Activated naive CD8-positive, alpha-beta T cell treated with anti-CD3 and anti-CD28 coated beads for 36 hours (primary cell): ENCODE measurements at regions not wholly inside any gene's neighbourhood (a gene's known extent, or its start where the extent isn't known, plus 50 kb on each side); places are given as distances from the start of the nearest gene placed in this dataset.
"Not testable (repeated sequence)": the region's sequence is repeated elsewhere in the genome, so short reads cannot be mapped to it uniquely, and the experiment has no call there.

Source experiments
- DNase-seq: peaks from one replicate; pipeline ENCODE4 v3.0.0; 2021
- H3K27ac Mint-ChIP-seq: one replicate; pipeline ENCODE4 v1.8.0; 2022; ENCODE audit warnings: mild to moderate bottlenecking, moderate library complexity, mixed read lengths
- H3K27me3 Mint-ChIP-seq: one replicate; pipeline ENCODE4 v1.8.0; 2022; ENCODE audit warnings: mild to moderate bottlenecking, mixed read lengths
- H3K36me3 Mint-ChIP-seq: one replicate; pipeline ENCODE4 v1.8.0; 2021; ENCODE audit warnings: mild to moderate bottlenecking, mixed read lengths
- H3K4me1 Mint-ChIP-seq: one replicate; pipeline ENCODE4 v1.8.0; 2021; ENCODE audit warnings: mixed read lengths
- H3K4me3 Mint-ChIP-seq: one replicate; pipeline ENCODE4 v1.8.0; 2022; ENCODE audit warnings: mild to moderate bottlenecking, moderate library complexity, mixed read lengths
- H3K9me3 Mint-ChIP-seq: one replicate; pipeline ENCODE4 v1.8.0; 2022; ENCODE audit warnings: mixed read lengths

GRCh38 chr15:45869034-45869668 lies 234.3 kb downstream of the SQOR start:
- peaks cover 2% of the 10 kb centered on the region for H3K9me3 Mint-ChIP-seq
- no peak overlapping the region for H3K4me3 Mint-ChIP-seq
- H3K4me1 Mint-ChIP-seq: no peaks in the 10 kb centered on the region
- H3K36me3 Mint-ChIP-seq: no peaks in the 10 kb centered on the region
- DNase-seq: no peak
- peaks cover 10% of the 10 kb centered on the region for H3K27me3 Mint-ChIP-seq
- no peak overlapping the region for H3K27ac Mint-ChIP-seq

DNA sequence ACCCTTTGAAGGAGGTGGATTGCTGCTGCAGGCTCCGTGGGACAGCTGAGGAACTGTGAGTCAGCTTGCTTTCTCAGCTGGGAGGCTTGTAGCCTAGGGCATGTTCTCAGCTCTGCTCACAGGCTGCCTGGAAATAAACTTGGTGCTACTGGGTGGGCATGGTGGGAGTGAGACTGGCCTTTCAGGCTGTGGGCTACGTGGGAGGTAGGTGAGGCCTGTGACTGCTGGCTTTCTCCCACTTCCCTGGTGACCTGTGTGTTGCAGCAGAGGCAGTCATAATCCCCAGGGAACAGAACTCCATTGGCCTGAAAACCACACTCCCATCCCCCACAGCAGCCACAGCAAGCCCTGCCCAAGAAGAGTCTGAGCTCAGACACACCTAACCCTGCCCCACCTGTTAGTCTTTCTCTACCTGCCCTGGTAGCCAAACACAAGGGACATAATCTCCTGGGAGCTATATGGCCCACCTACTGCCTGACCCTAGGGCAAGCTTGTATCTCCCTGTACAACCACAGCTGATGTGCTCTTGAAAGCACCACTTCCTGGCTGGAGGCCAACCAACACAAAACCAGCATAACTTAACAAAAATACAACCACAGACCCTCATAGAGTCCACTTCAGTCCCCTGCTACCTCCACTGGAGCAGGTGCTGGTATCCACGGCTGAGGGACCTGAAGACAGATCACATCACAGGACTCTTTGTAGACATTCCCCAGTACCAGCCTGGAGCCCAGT lies 236.5 kb downstream of the SQOR start:
- DNase-seq: no peak
- no peak overlapping the region for H3K4me3 Mint-ChIP-seq
- no peaks in the 10 kb centered on the region for H3K4me1 Mint-ChIP-seq
- peaks cover 10% of the 10 kb centered on the region for H3K27me3 Mint-ChIP-seq
- peaks cover 2% of the 10 kb centered on the region for H3K9me3 Mint-ChIP-seq
- no peak overlapping the region for H3K27ac Mint-ChIP-seq
- no peaks in the 10 kb centered on the region for H3K36me3 Mint-ChIP-seq

- Mint-ChIP-seq H3K4me1 (no peaks in the 10 kb centered on the region), H3K36me3 (no peaks in the 10 kb centered on the region), H3K9me3 (peaks cover 3% of the 10 kb centered on the region), H3K4me3 (no peak overlapping the region), H3K27me3 (peaks cover 10% of the 10 kb centered on the region), H3K27ac (no peak overlapping the region)
- DNase-seq: no peak
These were observed 239.0 kb downstream of the SQOR start for GRCh38 chr15:45873781-45874180.

DNA sequence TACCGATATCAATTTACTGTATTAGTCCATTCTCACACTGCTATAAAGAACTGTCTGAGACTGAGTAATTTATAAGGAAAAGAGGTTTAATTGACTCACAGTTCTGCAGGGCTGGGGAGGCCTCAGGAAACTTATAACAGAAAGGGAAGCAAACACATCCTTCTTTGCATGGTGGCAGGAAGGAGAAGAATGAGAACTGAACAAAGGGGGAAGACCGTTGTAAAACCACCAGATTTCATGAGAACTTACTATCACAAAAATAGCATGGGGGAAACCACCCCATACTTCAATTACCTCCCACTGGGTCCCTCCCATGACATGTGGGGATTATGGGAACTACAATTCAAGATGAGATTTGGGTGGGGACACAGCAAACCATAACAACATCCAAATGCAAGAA lies 239.7 kb downstream of the SQOR start:
- H3K4me3 Mint-ChIP-seq, H3K27ac Mint-ChIP-seq, H3K36me3 Mint-ChIP-seq, H3K4me1 Mint-ChIP-seq, H3K9me3 Mint-ChIP-seq, DNase-seq: not testable (repeated sequence)
- H3K27me3 Mint-ChIP-seq: peaks cover 10% of the 10 kb centered on the region

- H3K27me3 Mint-ChIP-seq: no peaks in the 10 kb centered on the region
- H3K36me3 Mint-ChIP-seq: no peaks in the 10 kb centered on the region
- no peak for DNase-seq
- H3K27ac Mint-ChIP-seq: no peak overlapping the region
- H3K4me3 Mint-ChIP-seq: no peak overlapping the region
- H3K4me1 Mint-ChIP-seq: no peaks in the 10 kb centered on the region
- H3K9me3 Mint-ChIP-seq: no peaks in the 10 kb centered on the region
These were observed 249.5 kb downstream of the SQOR start for GRCh38 chr15:45884289-45884688.

- Mint-ChIP-seq H3K27me3 (no peaks in the 10 kb centered on the region), H3K4me1 (no peaks in the 10 kb centered on the region), H3K9me3 (no peaks in the 10 kb centered on the region), H3K27ac (no peak overlapping the region), H3K36me3 (no peaks in the 10 kb centered on the region), H3K4me3 (no peak overlapping the region)
- DNase-seq: no peak
These were observed 250.1 kb downstream of the SQOR start for GRCh38 chr15:45884755-45885445.

GRCh38 chr15:45885801-45886200 lies 251.0 kb downstream of the SQOR start:
- Mint-ChIP-seq H3K27ac (no peak overlapping the region), H3K4me1 (no peaks in the 10 kb centered on the region)

DNA sequence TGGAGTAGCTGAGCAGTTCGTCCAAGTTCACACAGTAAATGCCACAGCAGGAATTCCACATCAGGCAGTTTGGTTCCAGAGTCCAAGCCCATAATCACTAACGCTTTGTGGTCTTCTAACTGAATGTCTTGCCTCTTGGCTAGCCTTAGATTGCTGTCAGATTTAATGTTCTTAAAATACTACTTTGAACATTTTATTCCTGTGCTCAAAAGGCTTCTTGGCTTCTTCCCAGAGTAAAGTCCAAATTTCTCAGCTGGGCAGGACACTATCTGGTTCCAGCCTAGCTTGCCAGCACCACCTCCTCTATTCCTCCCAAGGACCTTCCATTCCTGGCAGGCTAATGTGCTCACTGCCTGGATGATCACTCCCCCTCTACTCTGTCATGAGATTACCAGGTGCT lies 256.9 kb downstream of the SQOR start:
- no peak for DNase-seq
- Mint-ChIP-seq H3K4me3 (no peak overlapping the region), H3K9me3 (no peaks in the 10 kb centered on the region), H3K4me1 (no peaks in the 10 kb centered on the region), H3K36me3 (no peaks in the 10 kb centered on the region), H3K27ac (no peak overlapping the region), H3K27me3 (peaks cover 5% of the 10 kb centered on the region)

More at GRCh38 chr15:45885801-45886200, 251.0 kb downstream of the SQOR start:
- H3K9me3 Mint-ChIP-seq: no peaks in the 10 kb centered on the region
- H3K4me3 Mint-ChIP-seq: no peak overlapping the region
- no peak for DNase-seq
- H3K36me3 Mint-ChIP-seq: no peaks in the 10 kb centered on the region
- no peaks in the 10 kb centered on the region for H3K27me3 Mint-ChIP-seq

- Mint-ChIP-seq H3K36me3 (no peaks in the 10 kb centered on the region), H3K4me3 (no peak overlapping the region), H3K27me3 (peaks cover 5% of the 10 kb centered on the region), H3K9me3 (no peaks in the 10 kb centered on the region), H3K27ac (no peak overlapping the region), H3K4me1 (no peaks in the 10 kb centered on the region)
- no peak for DNase-seq
These were observed 257.4 kb downstream of the SQOR start for GRCh38 chr15:45892182-45892581.

- Mint-ChIP-seq H3K4me3 (no peak overlapping the region), H3K27ac (no peak overlapping the region), H3K4me1 (no peaks in the 10 kb centered on the region), H3K36me3 (no peaks in the 10 kb centered on the region), H3K27me3 (peaks cover 4% of the 10 kb centered on the region), H3K9me3 (peaks cover 1% of the 10 kb centered on the region)
- DNase-seq: no peak
These were observed 268.5 kb downstream of the SQOR start for GRCh38 chr15:45903283-45903682.

DNA sequence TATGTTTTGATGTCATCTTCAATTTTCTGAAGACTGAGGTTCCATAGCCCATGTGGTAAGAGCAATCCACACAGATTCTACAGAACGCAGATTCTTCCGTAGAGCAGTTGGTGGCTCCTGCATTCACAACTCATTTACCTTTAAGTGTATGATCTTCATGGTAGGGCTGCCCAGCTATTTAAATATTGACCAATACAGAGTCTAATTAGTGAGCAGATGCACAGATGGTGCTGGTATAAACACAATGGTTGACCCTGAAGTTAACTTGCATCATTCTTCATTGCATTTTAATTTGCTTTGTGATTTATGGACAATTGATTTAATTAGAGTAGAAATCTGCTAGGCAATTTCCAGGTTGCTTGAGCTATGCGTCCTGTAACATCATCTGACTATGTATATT lies 269.2 kb downstream of the SQOR start:
- Mint-ChIP-seq H3K27me3 (peaks cover 4% of the 10 kb centered on the region), H3K9me3 (peaks cover 1% of the 10 kb centered on the region), H3K36me3 (no peaks in the 10 kb centered on the region), H3K27ac (no peak overlapping the region), H3K4me1 (no peaks in the 10 kb centered on the region), H3K4me3 (no peak overlapping the region)
- DNase-seq: no peak

GRCh38 chr15:45906230-45906629 lies 271.4 kb downstream of the SQOR start:
- Mint-ChIP-seq H3K4me1 (no peaks in the 10 kb centered on the region), H3K27ac (no peak overlapping the region), H3K36me3 (no peaks in the 10 kb centered on the region), H3K9me3 (peaks cover 3% of the 10 kb centered on the region), H3K4me3 (no peak overlapping the region), H3K27me3 (no peaks in the 10 kb centered on the region)
- DNase-seq: no peak

DNA sequence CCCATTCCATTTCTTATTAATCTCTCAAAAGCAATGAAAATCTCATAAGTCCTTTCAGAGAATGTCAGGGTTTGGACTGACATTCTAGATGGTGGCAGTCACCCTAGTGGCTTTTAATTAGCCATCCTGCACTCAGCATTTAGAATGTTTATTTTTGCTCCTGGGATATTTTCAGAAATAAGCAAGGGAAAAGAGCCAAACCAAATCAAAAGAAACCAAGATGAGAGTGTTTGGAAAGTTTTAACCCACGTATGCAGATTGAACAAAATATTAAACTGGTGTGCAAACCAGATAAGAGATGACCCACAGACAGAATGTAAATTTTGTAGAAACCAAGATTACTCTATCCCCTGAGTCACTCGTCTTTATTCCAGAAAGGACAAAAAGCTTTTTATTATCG lies 275.8 kb downstream of the SQOR start:
- Mint-ChIP-seq H3K4me3 (no peak overlapping the region), H3K27me3 (no peaks in the 10 kb centered on the region), H3K27ac (no peak overlapping the region), H3K4me1 (no peaks in the 10 kb centered on the region), H3K36me3 (no peaks in the 10 kb centered on the region), H3K9me3 (peaks cover 1% of the 10 kb centered on the region)
- DNase-seq: no peak

DNA sequence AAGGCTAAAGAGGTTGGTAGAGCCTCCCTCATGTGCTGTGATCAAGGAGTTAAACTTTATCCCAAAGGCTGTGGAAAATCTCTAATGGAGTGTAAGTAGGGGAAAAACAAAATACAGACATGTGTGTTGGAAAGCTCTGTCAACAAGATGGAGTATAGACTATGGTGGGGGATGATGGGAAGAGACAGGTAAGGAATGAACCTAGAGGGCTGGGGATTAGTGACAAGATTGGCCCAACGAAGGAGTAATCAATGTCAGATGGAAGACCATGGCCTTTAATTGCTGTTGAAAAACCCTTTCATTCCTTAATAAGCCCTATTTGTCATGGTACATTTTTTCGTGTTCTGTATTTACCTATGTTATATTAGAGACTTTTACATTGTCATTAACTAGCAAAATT lies 278.6 kb downstream of the SQOR start:
- no peak for DNase-seq
- Mint-ChIP-seq H3K36me3 (no peaks in the 10 kb centered on the region), H3K9me3 (peaks cover 1% of the 10 kb centered on the region), H3K27ac (no peak overlapping the region), H3K27me3 (peaks cover 5% of the 10 kb centered on the region), H3K4me1 (no peaks in the 10 kb centered on the region), H3K4me3 (no peak overlapping the region)

- H3K4me1 Mint-ChIP-seq: no peaks in the 10 kb centered on the region
- H3K27me3 Mint-ChIP-seq: peaks cover 5% of the 10 kb centered on the region
- DNase-seq: no peak
- H3K9me3 Mint-ChIP-seq: peaks cover 1% of the 10 kb centered on the region
- H3K4me3 Mint-ChIP-seq: no peak overlapping the region
- no peak overlapping the region for H3K27ac Mint-ChIP-seq
- H3K36me3 Mint-ChIP-seq: no peaks in the 10 kb centered on the region
These were observed 279.6 kb downstream of the SQOR start for GRCh38 chr15:45914425-45914824.

DNA sequence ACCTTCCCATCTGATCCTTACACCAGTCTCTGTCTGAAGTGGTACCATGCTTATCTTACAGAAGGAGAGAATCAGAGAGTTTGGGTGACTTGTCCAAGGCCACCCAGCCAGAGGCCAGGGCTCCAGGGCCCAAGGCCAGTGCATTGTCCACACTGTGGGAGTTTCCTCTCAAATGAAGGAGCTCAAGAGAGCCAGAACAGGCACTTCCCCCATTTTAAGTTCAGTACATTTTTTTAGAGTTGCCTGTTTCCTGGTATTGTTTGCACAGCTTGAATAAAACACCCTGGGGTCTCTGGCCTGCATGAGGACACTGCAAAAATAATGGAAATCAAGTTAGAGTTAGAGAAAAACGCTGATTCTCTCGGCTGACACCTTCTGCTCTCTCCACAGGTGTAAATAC lies 284.0 kb downstream of the SQOR start:
- Mint-ChIP-seq H3K36me3 (no peaks in the 10 kb centered on the region), H3K27me3 (peaks cover 5% of the 10 kb centered on the region), H3K4me3 (no peak overlapping the region), H3K4me1 (no peaks in the 10 kb centered on the region), H3K27ac (no peak overlapping the region), H3K9me3 (no peaks in the 10 kb centered on the region)
- no peak for DNase-seq
